Bone marrow (tissue), 2 donors: ENCODE measurements at regions not wholly inside any gene's neighbourhood (a gene's known extent, or its start where the extent isn't known, plus 50 kb on each side); places are given as distances from the start of the nearest gene placed in this dataset.

ENCODE experiments used
- DNase-seq, 2 donors: peaks; one replicate each; lab custom pipeline; 2025; lab: John Stamatoyannopoulos, UW

GRCh38 chr4:22336822-22337221 is 179.0 kb downstream of the ADGRA3 start:
- no peak for DNase-seq

GRCh38 chr4:22334155-22334554 is 181.7 kb downstream of the ADGRA3 start:
- no peak for DNase-seq

- DNase-seq: no peak
Measured at GRCh38 chr4:22324422-22324821, 191.4 kb downstream of the ADGRA3 start.

GRCh38 chr4:22323691-22324090 is 192.2 kb downstream of the ADGRA3 start:
- no peak for DNase-seq

GRCh38 chr4:22322996-22323395 is 192.9 kb downstream of the ADGRA3 start:
- DNase-seq: no peak

GRCh38 chr4:22315628-22316027 is 200.2 kb downstream of the ADGRA3 start:
- no peak for DNase-seq

GRCh38 chr4:22313976-22314375 is 201.9 kb downstream of the ADGRA3 start:
- DNase-seq: no peak

GRCh38 chr4:22312113-22312512 is 203.8 kb downstream of the ADGRA3 start:
- DNase-seq: no peak

GRCh38 chr4:22301253-22301652 is 214.6 kb downstream of the ADGRA3 start:
- DNase-seq: no peak

- DNase-seq: no peak
Measured at GRCh38 chr4:22299678-22300077, 216.2 kb downstream of the ADGRA3 start.

GRCh38 chr4:22287631-22288030 is 228.2 kb downstream of the ADGRA3 start:
- no peak for DNase-seq

GRCh38 chr4:22268350-22269025 is 247.4 kb downstream of the ADGRA3 start:
- no peak for DNase-seq

- no peak for DNase-seq
Measured at GRCh38 chr4:22264261-22264660, 251.6 kb downstream of the ADGRA3 start.

- DNase-seq: no peak
Measured at GRCh38 chr4:22253431-22253830, 262.4 kb downstream of the ADGRA3 start.

- no peak for DNase-seq
Measured at GRCh38 chr4:22246847-22247246, 269.0 kb downstream of the ADGRA3 start.

- no peak for DNase-seq
Measured at GRCh38 chr4:22245294-22245693, 270.6 kb downstream of the ADGRA3 start.

GRCh38 chr4:22241415-22241814 is 274.5 kb downstream of the ADGRA3 start:
- DNase-seq: no peak

- no peak for DNase-seq
Measured at GRCh38 chr4:22240814-22241213, 275.1 kb downstream of the ADGRA3 start.

GRCh38 chr4:22238742-22239141 is 277.1 kb downstream of the ADGRA3 start:
- no peak for DNase-seq

GRCh38 chr4:22237846-22238494 is 277.9 kb downstream of the ADGRA3 start:
- DNase-seq: no peak

GRCh38 chr4:22237155-22237751 is 278.6 kb downstream of the ADGRA3 start:
- DNase-seq: peak in 1 of 2 donors; percentile 21

- DNase-seq: no peak
Measured at GRCh38 chr4:22235698-22236097, 280.2 kb downstream of the ADGRA3 start.

GRCh38 chr4:22233230-22233629 is 282.6 kb downstream of the ADGRA3 start:
- no peak for DNase-seq
